ENCODE measurements at regions not wholly inside any gene's neighbourhood (a gene's known extent, or its start where the extent isn't known, plus 50 kb on each side); places are given as distances from the start of the nearest gene placed in this dataset.

DNA sequence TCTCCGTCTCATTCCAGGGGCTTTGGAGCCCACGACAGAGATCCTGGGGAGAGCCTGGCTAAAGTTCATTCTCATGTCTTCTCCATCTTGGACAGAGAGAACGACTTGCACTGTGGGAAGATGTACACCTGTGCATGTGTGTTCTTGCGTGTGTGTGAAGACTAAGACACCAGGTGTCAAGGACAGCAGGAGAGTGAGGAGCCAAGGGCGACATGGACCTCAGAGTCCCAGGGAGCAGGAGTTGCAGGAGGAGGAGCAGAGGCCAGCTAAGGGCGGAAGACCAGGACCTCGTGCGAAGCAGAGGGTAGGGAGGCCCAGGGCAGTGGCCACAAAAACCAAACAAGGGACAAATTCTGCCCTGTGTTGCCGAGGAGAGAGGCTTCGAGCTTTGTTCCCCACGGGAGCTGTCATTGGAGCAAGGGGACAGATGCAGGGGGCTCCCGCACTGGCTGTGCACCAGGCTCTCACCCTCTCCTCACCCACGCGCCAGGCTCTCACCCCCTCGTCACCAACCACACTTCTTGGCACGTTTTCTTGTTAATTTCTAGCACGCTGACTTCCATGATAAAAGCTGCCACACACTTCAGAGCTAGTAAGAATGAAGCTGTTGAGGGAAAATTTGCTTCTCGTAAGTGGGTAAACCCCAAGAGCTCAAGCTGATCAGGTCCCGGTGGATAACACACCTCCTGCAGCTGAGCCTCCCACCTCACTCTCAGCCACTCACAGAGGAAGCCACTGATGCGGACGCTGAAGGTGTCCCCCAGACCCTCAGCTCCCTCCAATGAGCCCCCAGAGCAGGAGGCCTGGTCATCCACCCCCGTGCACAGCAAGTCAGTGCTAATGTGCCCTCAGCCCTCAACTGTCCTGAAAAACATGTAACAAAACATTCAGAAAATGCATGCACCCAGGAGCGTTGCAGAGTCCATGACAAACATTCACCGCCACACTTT is 62.6 kb downstream of the DLL1 start:
- intact Hi-C loops (cut with micrococcal nuclease) = no loop called here
- DNase-seq (no peak), ATAC-seq (no peak)
- H3K4me1 Mint-ChIP-seq = peaks cover 1 to 11% (median 4%) of the 10 kb centered on the region in 7 donors
- no peak overlapping the region for H3K27ac Mint-ChIP-seq
- H3K36me3 Mint-ChIP-seq = no peaks in the 10 kb centered on the region
- Histone ChIP-seq H3K36me3 (ENCODE audit: control insufficient read depth in 2 of 3, insufficient read depth in 3 of 3, low read length in 3 of 3) (no peaks in the 10 kb centered on the region), H3K27me3 (ENCODE audit: control insufficient read depth in 2 of 2, insufficient read depth in 2 of 2, low read length in 2 of 2) (no peaks in the 10 kb centered on the region), H3K4me3 (ENCODE audit: low read length) (no peak overlapping the region), H3K4me1 (ENCODE audit: control insufficient read depth in 2 of 2, insufficient read depth in 2 of 2, low read length in 2 of 2) (no peaks in the 10 kb centered on the region), H3K9me3 (ENCODE audit: control insufficient read depth in 2 of 3, low read length in 3 of 3) (no peaks in the 10 kb centered on the region), H3K27ac (ENCODE audit: low read depth, low read length) (no peak overlapping the region)
- no peak overlapping the region for H3K4me3 Mint-ChIP-seq
- CTCF ChIA-PET = interaction anchor here (0.7 kb wide), 1 partner anchor 488 kb away, joined by 3 read pairs; no protein-coding TSS in a partner anchor
- H3K9me3 Mint-ChIP-seq = no peaks in the 10 kb centered on the region
- POLR2A ChIA-PET = no interaction called here
- H3K27me3 Mint-ChIP-seq = peaks cover 0 to 5% (median 0%) of the 10 kb centered on the region in 5 donors

DNA sequence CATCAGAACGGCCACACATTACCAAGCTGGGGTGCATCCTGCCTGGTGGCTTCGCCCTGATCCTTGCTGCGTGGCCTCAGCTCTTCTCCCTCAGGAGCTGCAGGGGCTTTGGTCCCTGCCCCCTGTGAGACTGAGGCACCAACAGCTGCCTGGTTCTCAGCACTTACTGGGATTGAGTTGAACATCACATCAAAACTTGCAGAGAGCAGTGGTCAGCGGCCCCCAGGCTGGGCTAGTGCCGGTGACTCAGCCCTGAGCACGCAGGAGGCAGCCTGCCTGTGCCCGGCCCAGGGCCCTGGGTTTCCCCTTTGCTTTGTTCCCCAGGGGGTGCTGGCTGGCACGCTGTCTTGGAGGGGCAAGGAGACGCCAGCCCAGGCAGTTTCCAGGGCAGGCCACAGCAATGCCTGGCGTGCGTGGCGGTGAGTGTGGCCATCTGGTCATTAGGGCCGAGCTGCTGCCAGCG is 63.3 kb downstream of the DLL1 start:
- Histone ChIP-seq H3K27me3 (ENCODE audit: control insufficient read depth in 2 of 2, insufficient read depth in 2 of 2, low read length in 2 of 2) (no peaks in the 10 kb centered on the region), H3K9me3 (ENCODE audit: control insufficient read depth in 2 of 3, low read length in 3 of 3) (no peaks in the 10 kb centered on the region), H3K36me3 (ENCODE audit: control insufficient read depth in 2 of 3, insufficient read depth in 3 of 3, low read length in 3 of 3) (no peaks in the 10 kb centered on the region), H3K4me3 (ENCODE audit: low read length) (no peak overlapping the region), H3K27ac (ENCODE audit: low read depth, low read length) (no peak overlapping the region), H3K4me1 (ENCODE audit: control insufficient read depth in 2 of 2, insufficient read depth in 2 of 2, low read length in 2 of 2) (peaks cover 0 to 3% of the 10 kb centered on the region in 2 donors)
- Mint-ChIP-seq H3K27me3 (peaks cover 0 to 3% (median 0%) of the 10 kb centered on the region in 5 donors), H3K4me3 (no peak overlapping the region), H3K9me3 (no peaks in the 10 kb centered on the region), H3K27ac (no peak overlapping the region), H3K36me3 (no peaks in the 10 kb centered on the region), H3K4me1 (peaks cover 3 to 18% (median 11%) of the 10 kb centered on the region in 7 donors)
- DNase-seq = no peak
- intact Hi-C loops (cut with micrococcal nuclease) = no loop called here
- ChIA-PET POLR2A (no interaction called here), CTCF (no interaction called here)
- no peak for ATAC-seq

GRCh38 chr6:170226647-170227046 is 64.2 kb downstream of the DLL1 start:
- ATAC-seq = no peak
- H3K36me3 ChIP-seq (ENCODE audit: control insufficient read depth in 2 of 3, insufficient read depth in 3 of 3, low read length in 3 of 3) = no peaks in the 10 kb centered on the region

GRCh38 chr6:170225852-170226417 is 64.9 kb downstream of the DLL1 start:
- Mint-ChIP-seq H3K27me3 (peaks cover 0 to 3% (median 0%) of the 10 kb centered on the region in 5 donors), H3K27ac (no peak overlapping the region), H3K4me1 (peaks cover 3 to 25% (median 17%) of the 10 kb centered on the region in 7 donors), H3K36me3 (no peaks in the 10 kb centered on the region), H3K9me3 (no peaks in the 10 kb centered on the region), H3K4me3 (no peak overlapping the region)
- H3K4me1 ChIP-seq (ENCODE audit: control insufficient read depth in 2 of 2, insufficient read depth in 2 of 2, low read length in 2 of 2) = peaks cover 0 to 6% of the 10 kb centered on the region in 2 donors
- DNase-seq (no peak), ATAC-seq (no peak)
- ChIA-PET POLR2A (no interaction called here), CTCF (no interaction called here)
- H3K9me3 ChIP-seq (ENCODE audit: control insufficient read depth in 2 of 3, low read length in 3 of 3) = no peaks in the 10 kb centered on the region
- H3K27me3 ChIP-seq (ENCODE audit: control insufficient read depth in 2 of 2, insufficient read depth in 2 of 2, low read length in 2 of 2) = no peaks in the 10 kb centered on the region
- no peak overlapping the region for H3K4me3 ChIP-seq (ENCODE audit: low read length)
- H3K36me3 ChIP-seq (ENCODE audit: control insufficient read depth in 2 of 3, insufficient read depth in 3 of 3, low read length in 3 of 3) = no peaks in the 10 kb centered on the region
- intact Hi-C loops (cut with micrococcal nuclease) = no loop called here
- H3K27ac ChIP-seq (ENCODE audit: low read depth, low read length) = no peak overlapping the region

More at GRCh38 chr6:170226647-170227046, 64.2 kb downstream of the DLL1 start:
- H3K36me3 Mint-ChIP-seq = no peaks in the 10 kb centered on the region
- ChIA-PET POLR2A (no interaction called here), CTCF (no interaction called here)
- H3K27ac Mint-ChIP-seq = no peak overlapping the region
- H3K4me3 Mint-ChIP-seq = no peak overlapping the region
- Histone ChIP-seq H3K4me1 (ENCODE audit: control insufficient read depth in 2 of 2, insufficient read depth in 2 of 2, low read length in 2 of 2) (peaks cover 0 to 6% of the 10 kb centered on the region in 2 donors), H3K27me3 (ENCODE audit: control insufficient read depth in 2 of 2, insufficient read depth in 2 of 2, low read length in 2 of 2) (no peaks in the 10 kb centered on the region), H3K9me3 (ENCODE audit: control insufficient read depth in 2 of 3, low read length in 3 of 3) (no peaks in the 10 kb centered on the region), H3K27ac (ENCODE audit: low read depth, low read length) (no peak overlapping the region), H3K4me3 (ENCODE audit: low read length) (no peak overlapping the region)
- H3K27me3 Mint-ChIP-seq = peaks cover 0 to 3% (median 0%) of the 10 kb centered on the region in 5 donors
- no peaks in the 10 kb centered on the region for H3K9me3 Mint-ChIP-seq
- intact Hi-C loops (cut with micrococcal nuclease) = no loop called here
- peaks cover 3 to 25% (median 17%) of the 10 kb centered on the region in 7 donors for H3K4me1 Mint-ChIP-seq
- DNase-seq = no peak

DNA sequence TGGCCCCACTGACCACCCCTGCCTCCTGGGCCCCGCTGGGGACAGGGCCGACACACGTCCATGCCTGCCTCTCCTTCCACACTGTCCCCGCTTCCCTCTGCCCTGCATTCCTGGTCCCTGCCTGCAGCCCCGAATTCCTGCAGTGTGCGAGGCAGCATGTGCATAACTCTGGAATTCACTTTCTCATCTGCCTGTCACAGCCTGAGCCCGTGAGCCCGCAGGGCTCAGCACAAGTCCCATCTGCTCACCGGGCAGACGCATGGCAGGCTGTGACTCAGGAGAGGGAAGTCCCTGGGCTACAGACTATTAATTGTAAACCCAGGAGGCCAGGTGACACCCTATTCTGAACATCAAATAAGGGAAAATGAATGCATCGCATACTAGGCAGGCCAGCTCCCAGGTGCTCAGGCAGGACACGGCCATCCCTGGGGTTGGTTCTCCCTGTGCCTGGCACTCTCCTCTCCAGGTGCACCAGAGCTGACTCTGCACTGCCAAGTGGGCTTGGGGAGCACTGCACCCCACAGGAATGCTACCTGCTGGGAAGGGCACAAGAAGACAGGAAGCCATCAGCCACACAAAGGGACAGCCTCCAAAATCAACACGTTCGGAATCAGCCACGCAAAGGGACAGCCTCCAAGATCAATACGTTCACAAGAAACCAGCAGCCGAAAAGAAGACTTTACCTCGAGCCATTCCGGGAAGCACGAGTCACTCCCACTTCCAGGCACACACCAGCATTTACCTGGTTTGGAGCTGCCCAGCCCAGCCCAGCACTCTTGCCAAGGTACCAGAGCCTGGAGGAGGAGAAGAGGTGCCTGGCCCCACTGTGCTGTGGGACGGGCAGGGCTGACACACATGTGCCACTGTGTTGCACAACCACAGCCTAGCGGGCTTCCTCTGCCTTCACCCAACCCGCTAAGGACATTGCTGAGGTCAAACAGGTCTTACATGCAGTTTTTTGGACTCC is 65.9 kb downstream of the DLL1 start:
- Mint-ChIP-seq H3K9me3 (no peaks in the 10 kb centered on the region), H3K27ac (no peak overlapping the region), H3K36me3 (no peaks in the 10 kb centered on the region), H3K4me3 (no peak overlapping the region), H3K4me1 (peaks cover 3 to 25% (median 17%) of the 10 kb centered on the region in 7 donors), H3K27me3 (peaks cover 0 to 3% (median 0%) of the 10 kb centered on the region in 5 donors)
- intact Hi-C loops (cut with micrococcal nuclease) = loop anchor here in 1 of 2 donors (5.0 kb wide), 1 partner anchor 67 kb away; the partner anchor contains the start of gene DLL1
- Histone ChIP-seq H3K27me3 (ENCODE audit: control insufficient read depth in 2 of 2, insufficient read depth in 2 of 2, low read length in 2 of 2) (no peaks in the 10 kb centered on the region), H3K4me1 (ENCODE audit: control insufficient read depth in 2 of 2, insufficient read depth in 2 of 2, low read length in 2 of 2) (peaks cover 0 to 6% of the 10 kb centered on the region in 2 donors), H3K27ac (ENCODE audit: low read depth, low read length) (no peak overlapping the region), H3K36me3 (ENCODE audit: control insufficient read depth in 2 of 3, insufficient read depth in 3 of 3, low read length in 3 of 3) (no peaks in the 10 kb centered on the region), H3K4me3 (ENCODE audit: low read length) (no peak overlapping the region), H3K9me3 (ENCODE audit: control insufficient read depth in 2 of 3, low read length in 3 of 3) (no peaks in the 10 kb centered on the region)
- POLR2A ChIA-PET = no interaction called here
- ATAC-seq (peak; percentile 54), DNase-seq (no peak)
- CTCF ChIA-PET = no interaction called here

Data from naive thymus-derived CD4-positive, alpha-beta T cell (primary cell).